Transverse colon (tissue), 4 donors: ENCODE measurements at regions not wholly inside any gene's neighbourhood (a gene's known extent, or its start where the extent isn't known, plus 50 kb on each side); places are given as distances from the start of the nearest gene placed in this dataset.

Experiments used
- DNase-seq: peaks from one replicate; pipeline ENCODE4 v3.0.0-alpha.2; 2019
- H3K27ac ChIP-seq, 4 donors: fragments of 200-600 bp; sonication (generic); 2 replicates each; pipeline ENCODE4 v1.5.1; 2016 to 2018; ENCODE audit warnings: inconsistent platforms in 4 of 4
- H3K27me3 ChIP-seq: fragments of 200-600 bp; sonication (generic); 2 replicates; pipeline ENCODE4 v1.5.1; 2017; ENCODE audit warnings: inconsistent platforms
- H3K36me3 ChIP-seq, 4 donors: fragments of 200-600 bp; sonication (generic); 2 replicates each; pipeline ENCODE4 v1.5.1; 2017 to 2019; ENCODE audit warnings: inconsistent platforms in 4 of 4
- H3K4me1 ChIP-seq, 4 donors: fragments of 200-600 bp; sonication (generic); 2 replicates each; pipeline ENCODE4 v1.5.1; 2017 to 2020; ENCODE audit warnings: inconsistent platforms in 4 of 4
- H3K4me3 ChIP-seq, 4 donors: fragments of 200-600 bp; sonication (generic); 1 replicate in 1 of 4; 2 replicates in 3 of 4; pipeline versions ENCODE4 v1.5.1 to v1.6.1; 2017 to 2019; ENCODE audit warnings: inconsistent platforms in 4 of 4
- H3K9me3 ChIP-seq, 2 donors: fragments of 200-600 bp; sonication (generic); 2 replicates each; pipeline ENCODE4 v1.5.1; 2017 to 2019; ENCODE audit warnings: inconsistent platforms in 2 of 2
- CTCF ChIP-seq, 5 experiments: fragments of 200-600 bp in 3 of 5; fragments of 450-650 bp in 2 of 5; sonication (generic) in 3 of 5; IDR thresholded peaks; 1 replicate in 2 of 5; 2 replicates in 3 of 5; pipeline ENCODE4 v1.5.1; 2016 to 2017; ENCODE audit warnings: antibody characterized with exemption in 5 of 5, inconsistent platforms in 3 of 5, mild to moderate bottlenecking in 2 of 5, moderate library complexity in 1 of 5
- EP300 ChIP-seq: sonication (generic); formaldehyde crosslinking; IDR thresholded peaks from one replicate; pipeline ENCODE4 v1.6.1; 2017; ENCODE audit warnings: antibody characterized with exemption, low read depth
- POLR2A ChIP-seq: fragments of 450-650 bp; IDR thresholded peaks from one replicate; pipeline ENCODE4 v1.6.1; 2016; ENCODE audit warnings: antibody characterized with exemption, mild to moderate bottlenecking, moderate library complexity
- POLR2AphosphoS5 ChIP-seq, 3 donors: sonication (generic); formaldehyde crosslinking; IDR thresholded peaks; one replicate each; pipeline ENCODE4 v1.6.1; 2016; ENCODE audit warnings: antibody characterized with exemption in 3 of 3
- WGBS, 2 donors: methylation state at CpG; one replicate each; pipeline ENCODE4 v1.1.5; 2018; ENCODE audit warnings: low coverage in 1 of 2; 5-methylcytosine and 5-hydroxymethylcytosine counted together
- in situ Hi-C, 4 donors: fragments of 200-750 bp; cut with MboI; loops; one replicate each; pipeline versions ENCODE4 v1.15.0 to v1.15.1; 2017; ENCODE audit warnings: low sequenced_read_pairs in 3 of 4, low pct_ligation_motif_present in 1 of 4, low pct_unique_long_range_greater_than_20kb in 1 of 4
- intact Hi-C: fragments of 100-400 bp; cut with DNase I; formaldehyde crosslinking; loops from one replicate; pipeline ENCODE4 v1.15.1; 2023; ENCODE audit warnings: low total_unique reads

- intact Hi-C loops (no loop called here), in situ Hi-C loops (no loop called here)
- no peak for DNase-seq
- TF ChIP-seq POLR2A (no peak), POLR2AphosphoS5 (IDR thresholded peaks at IDR 0.05) (no peak), EP300 (no peak), CTCF (IDR thresholded peaks at IDR 0.05) (no peak)
- Histone ChIP-seq H3K36me3 (no peaks in the 10 kb centered on the region), H3K27ac (no peak overlapping the region), H3K9me3 (no peaks in the 10 kb centered on the region), H3K27me3 (no peaks in the 10 kb centered on the region), H3K4me3 (no peak overlapping the region), H3K4me1 (no peaks in the 10 kb centered on the region)
- WGBS, 2 donors: 85 to 87% methylated on average over 5 to 40 of the region's 40 CpGs
These were observed 77.8 kb downstream of the DLL1 start for GRCh38 chr6:170212956-170213636.

- Histone ChIP-seq H3K27ac (no peak overlapping the region), H3K36me3 (no peaks in the 10 kb centered on the region), H3K27me3 (no peaks in the 10 kb centered on the region), H3K4me3 (no peak overlapping the region), H3K4me1 (no peaks in the 10 kb centered on the region), H3K9me3 (no peaks in the 10 kb centered on the region)
- TF ChIP-seq POLR2AphosphoS5 (IDR thresholded peaks at IDR 0.05): no peak
- no peak for TF ChIP-seq POLR2A
- TF ChIP-seq EP300: no peak
- no peak for TF ChIP-seq CTCF (IDR thresholded peaks at IDR 0.05)
- in situ Hi-C loops (no loop called here), intact Hi-C loops (no loop called here)
- WGBS, 2 donors: 81 to 88% methylated on average over 11 to 23 of the region's 23 CpGs
- DNase-seq: no peak
These were observed 78.7 kb downstream of the DLL1 start for GRCh38 chr6:170212051-170212756.

- Histone ChIP-seq H3K4me3 (no peak overlapping the region), H3K36me3 (no peaks in the 10 kb centered on the region), H3K9me3 (no peaks in the 10 kb centered on the region), H3K27ac (no peak overlapping the region), H3K4me1 (no peaks in the 10 kb centered on the region), H3K27me3 (no peaks in the 10 kb centered on the region)
- in situ Hi-C loops (no loop called here), intact Hi-C loops (no loop called here)
- 43 to 80% methylated on average over 2 to 14 of the region's 14 CpGs for WGBS, 2 donors
- DNase-seq: no peak
- TF ChIP-seq POLR2A: no peak
- TF ChIP-seq EP300: no peak
- TF ChIP-seq POLR2AphosphoS5 (IDR thresholded peaks at IDR 0.05): no peak
- TF ChIP-seq CTCF (IDR thresholded peaks at IDR 0.05): no peak
These were observed 79.4 kb downstream of the DLL1 start for GRCh38 chr6:170211404-170212025.

GRCh38 chr6:170210651-170211403 lies 80.1 kb downstream of the DLL1 start:
- Histone ChIP-seq H3K9me3 (no peaks in the 10 kb centered on the region), H3K27ac (no peak overlapping the region), H3K36me3 (no peaks in the 10 kb centered on the region), H3K4me3 (no peak overlapping the region), H3K4me1 (no peaks in the 10 kb centered on the region), H3K27me3 (no peaks in the 10 kb centered on the region)
- 65 to 67% methylated on average over 5 to 11 of the region's 11 CpGs for WGBS, 2 donors
- in situ Hi-C loops (no loop called here), intact Hi-C loops (no loop called here)
- TF ChIP-seq POLR2AphosphoS5 (IDR thresholded peaks at IDR 0.05): no peak
- TF ChIP-seq CTCF (IDR thresholded peaks at IDR 0.05): no peak
- no peak for TF ChIP-seq POLR2A
- no peak for TF ChIP-seq EP300
- DNase-seq: no peak
